ENCODE measurements at regions not wholly inside any gene's neighbourhood (a gene's known extent, or its start where the extent isn't known, plus 50 kb on each side); places are given as distances from the start of the nearest gene placed in this dataset.

DNA sequence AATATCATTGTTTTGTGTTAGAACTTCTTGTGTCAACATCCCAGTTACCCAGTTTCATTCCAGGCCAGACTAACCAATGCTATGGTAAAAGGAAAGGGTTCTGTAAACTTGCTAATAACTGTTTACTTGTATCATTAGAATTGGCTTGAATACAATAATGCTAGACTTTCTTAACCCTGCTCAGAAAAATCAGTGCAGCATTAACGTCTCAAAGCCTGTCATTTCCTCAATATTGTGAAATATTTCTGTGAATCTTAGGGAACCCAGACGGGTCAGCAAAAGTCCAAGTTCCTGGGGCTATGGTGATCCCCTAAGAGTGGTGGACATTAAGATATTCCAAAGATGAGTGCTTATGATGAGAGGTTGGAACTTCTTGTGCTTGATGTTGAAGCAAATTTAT, 541.2 kb upstream of the MAGEB18 start:
- no peak for TF ChIP-seq EP300 (IDR thresholded peaks at IDR 0.05)
- TF ChIP-seq, protein P1, sequence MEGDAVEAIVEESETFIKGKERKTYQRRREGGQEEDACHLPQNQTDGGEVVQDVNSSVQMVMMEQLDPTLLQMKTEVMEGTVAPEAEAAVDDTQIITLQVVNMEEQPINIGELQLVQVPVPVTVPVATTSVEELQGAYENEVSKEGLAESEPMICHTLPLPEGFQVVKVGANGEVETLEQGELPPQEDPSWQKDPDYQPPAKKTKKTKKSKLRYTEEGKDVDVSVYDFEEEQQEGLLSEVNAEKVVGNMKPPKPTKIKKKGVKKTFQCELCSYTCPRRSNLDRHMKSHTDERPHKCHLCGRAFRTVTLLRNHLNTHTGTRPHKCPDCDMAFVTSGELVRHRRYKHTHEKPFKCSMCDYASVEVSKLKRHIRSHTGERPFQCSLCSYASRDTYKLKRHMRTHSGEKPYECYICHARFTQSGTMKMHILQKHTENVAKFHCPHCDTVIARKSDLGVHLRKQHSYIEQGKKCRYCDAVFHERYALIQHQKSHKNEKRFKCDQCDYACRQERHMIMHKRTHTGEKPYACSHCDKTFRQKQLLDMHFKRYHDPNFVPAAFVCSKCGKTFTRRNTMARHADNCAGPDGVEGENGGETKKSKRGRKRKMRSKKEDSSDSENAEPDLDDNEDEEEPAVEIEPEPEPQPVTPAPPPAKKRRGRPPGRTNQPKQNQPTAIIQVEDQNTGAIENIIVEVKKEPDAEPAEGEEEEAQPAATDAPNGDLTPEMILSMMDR (IDR thresholded peaks at IDR 0.05), result no peak
- no peak for TF ChIP-seq POLR2A (IDR thresholded peaks at IDR 0.05)

All from gastroesophageal sphincter (tissue), 3 donors.